IMR-90 (cell line): ENCODE measurements at regions not wholly inside any gene's neighbourhood (a gene's known extent, or its start where the extent isn't known, plus 50 kb on each side); places are given as distances from the start of the nearest gene placed in this dataset.

Experiments used
- ATAC-seq: fragments of 200-7000 bp; cut with Tn5 transposase; 2 replicates; pipeline ENCODE4 v1.9.1; 2020; ENCODE audit warnings: low read depth, mild to moderate bottlenecking, moderate library complexity
- BruUV-seq: library from RNA; stranded (reverse); fragments of 400-500 nt; replicated peaks from 2 replicates; lab custom pipeline; 2021; lab: Mats Ljungman, UMichigan
- CTCF ChIA-PET: fragments of 300-600 bp; formaldehyde crosslinking; extraction: SDS; loops from one replicate; lab custom pipeline; 2021; ENCODE audit warnings: antibody characterized with exemption; lab: Yijun Ruan, JAX
- POLR2A ChIA-PET: fragments of 300-600 bp; sonication (Branson Sonifier 250); formaldehyde crosslinking; loops from one replicate; lab custom pipeline; 2022; ENCODE audit warnings: antibody characterized with exemption; ENCODE audit not compliant: unreplicated experiment; lab: Charles Lee
- DNase-seq: peaks from one replicate; pipeline ENCODE4 v3.0.0; 2013
- H2AFZ ChIP-seq: replicated peaks from 2 replicates; pipeline ENCODE3; 2013; ENCODE audit warnings: low read length, mild to moderate bottlenecking; ENCODE audit not compliant: poor library complexity
- H2AK5ac ChIP-seq: 2 replicates; pipeline ENCODE4 v1.6.1; 2013; ENCODE audit warnings: low read depth, low read length, inconsistent platforms
- H2AK9ac ChIP-seq: replicated peaks from 2 replicates; pipeline ENCODE3; 2013; ENCODE audit warnings: mild to moderate bottlenecking, low read depth, low read length, moderate library complexity; ENCODE audit not compliant: poor library complexity
- H2BK120ac ChIP-seq: 2 replicates; pipeline ENCODE4 v1.6.1; 2013; ENCODE audit warnings: low read depth, low read length, inconsistent platforms
- H2BK15ac ChIP-seq: 3 replicates; pipeline ENCODE4 v1.6.1; 2013; ENCODE audit warnings: low read depth, low read length, inconsistent platforms
- H2BK20ac ChIP-seq: 2 replicates; pipeline ENCODE4 v1.6.1; 2013; ENCODE audit warnings: low read depth, mild to moderate bottlenecking, inconsistent platforms, low read length, moderate library complexity
- H2BK5ac ChIP-seq: 2 replicates; pipeline ENCODE4 v1.6.1; 2013; ENCODE audit warnings: mild to moderate bottlenecking, low read depth, low read length, inconsistent platforms; ENCODE audit not compliant: poor library complexity, severe bottlenecking
- H3K14ac ChIP-seq: replicated peaks from 2 replicates; pipeline ENCODE4 v1.6.1; 2013; ENCODE audit warnings: low read depth, low read length, inconsistent platforms
- H3K18ac ChIP-seq: 2 replicates; pipeline ENCODE4 v1.6.1; 2013; ENCODE audit warnings: low read depth, low read length, control low read depth
- H3K23ac ChIP-seq: 2 replicates; pipeline ENCODE4 v1.6.1; 2013; ENCODE audit warnings: low read depth, low read length, inconsistent platforms
- H3K27ac ChIP-seq: 2 replicates; pipeline ENCODE4 v1.5.1; 2013; ENCODE audit warnings: mild to moderate bottlenecking, control low read depth, low read length; ENCODE audit not compliant: insufficient read depth
- H3K27me3 ChIP-seq: 2 replicates; pipeline ENCODE4 v1.6.1; 2013; ENCODE audit warnings: low read length; ENCODE audit not compliant: control insufficient read depth, insufficient read depth
- H3K36me3 ChIP-seq: 2 replicates; pipeline ENCODE4 v1.6.1; 2013; ENCODE audit warnings: low read length, mixed read lengths; ENCODE audit not compliant: control insufficient read depth, insufficient read depth
- H3K4ac ChIP-seq: 2 replicates; pipeline ENCODE4 v1.6.1; 2013; ENCODE audit warnings: low read depth, low read length, inconsistent platforms
- H3K4me1 ChIP-seq: 2 replicates; pipeline ENCODE4 v1.6.1; 2013; ENCODE audit warnings: low read length, mixed read lengths; ENCODE audit not compliant: control insufficient read depth, insufficient read depth
- H3K4me2 ChIP-seq: 2 replicates; pipeline ENCODE4 v1.6.1; 2013; ENCODE audit warnings: low read depth, mild to moderate bottlenecking, control low read depth, low read length, moderate library complexity
- H3K4me3 ChIP-seq: 2 replicates; pipeline ENCODE4 v1.5.1; 2013; ENCODE audit warnings: low read depth, mild to moderate bottlenecking, control low read depth, low read length, moderate library complexity; ENCODE audit not compliant: insufficient read depth
- H3K56ac ChIP-seq: 2 replicates; pipeline ENCODE4 v1.6.1; 2013; ENCODE audit warnings: low read length, inconsistent platforms; ENCODE audit not compliant: insufficient read depth; ENCODE audit errors: extremely low read depth
- H3K79me1 ChIP-seq, 2 experiments: 2 replicates each; pipeline ENCODE4 v1.6.1; 2013; ENCODE audit warnings: low read length in 2 of 2, inconsistent platforms in 1 of 2, low read depth in 1 of 2
- H3K9ac ChIP-seq: 2 replicates; pipeline ENCODE4 v1.6.1; 2013; ENCODE audit warnings: low read depth, low read length, control low read depth
- H3K9me1 ChIP-seq: 2 replicates; pipeline ENCODE4 v1.6.1; 2013; ENCODE audit warnings: low read length, inconsistent platforms; ENCODE audit not compliant: insufficient read depth
- H3K9me3 ChIP-seq: 2 replicates; pipeline ENCODE4 v1.6.1; 2013; ENCODE audit warnings: low read length; ENCODE audit not compliant: control insufficient read depth, insufficient read depth
- H4K20me1 ChIP-seq: 2 replicates; pipeline ENCODE4 v1.6.1; 2013; ENCODE audit warnings: low read length, inconsistent platforms; ENCODE audit not compliant: insufficient read depth
- H4K5ac ChIP-seq: 2 replicates; pipeline ENCODE4 v1.6.1; 2013; ENCODE audit warnings: mild to moderate bottlenecking, low read depth, low read length, control low read depth
- H4K8ac ChIP-seq, 2 experiments: 2 replicates each; pipeline ENCODE4 v1.6.1; 2013; ENCODE audit warnings: low read depth in 2 of 2, low read length in 2 of 2, control low read depth in 1 of 2, inconsistent platforms in 1 of 2
- H4K91ac ChIP-seq: 2 replicates; pipeline ENCODE4 v1.6.1; 2013; ENCODE audit warnings: low read depth, low read length, inconsistent platforms; ENCODE audit not compliant: insufficient read depth
- BHLHE40 ChIP-seq: fragments of 150-350 bp; IDR thresholded peaks from 2 replicates; pipeline ENCODE4 v1.6.1; 2016; ENCODE audit warnings: mild to moderate bottlenecking, low read depth, low read length
- WGBS, 2 experiments: methylation state at CpG; one replicate each; pipeline versions ENCODE4 v1.1.5 to v1.1.7; 2013; ENCODE audit warnings: missing lambda C conversion rate in 2 of 2; ENCODE audit not compliant: insufficient read length in 1 of 2; ENCODE audit errors: extremely low coverage in 2 of 2; 5-methylcytosine and 5-hydroxymethylcytosine counted together
- dilution Hi-C: fragments of 300-500 bp; cut with HindIII; formaldehyde crosslinking; loops from one replicate; pipeline ENCODE4 v1.14.3; 2018; ENCODE audit warnings: low sequenced_read_pairs; ENCODE audit not compliant: unreplicated experiment
- in situ Hi-C: fragments of 300-500 bp; cut with MboI; formaldehyde crosslinking; loops from 3 replicates; pipeline ENCODE4 v1.14.3; 2019; ENCODE audit warnings: low sequenced_read_pairs, inconsistent platforms, mixed read lengths
- intact Hi-C: fragments of 100-400 bp; cut with micrococcal nuclease; formaldehyde crosslinking; loops from 2 replicates; pipeline ENCODE4 v1.10.0; 2022

DNA sequence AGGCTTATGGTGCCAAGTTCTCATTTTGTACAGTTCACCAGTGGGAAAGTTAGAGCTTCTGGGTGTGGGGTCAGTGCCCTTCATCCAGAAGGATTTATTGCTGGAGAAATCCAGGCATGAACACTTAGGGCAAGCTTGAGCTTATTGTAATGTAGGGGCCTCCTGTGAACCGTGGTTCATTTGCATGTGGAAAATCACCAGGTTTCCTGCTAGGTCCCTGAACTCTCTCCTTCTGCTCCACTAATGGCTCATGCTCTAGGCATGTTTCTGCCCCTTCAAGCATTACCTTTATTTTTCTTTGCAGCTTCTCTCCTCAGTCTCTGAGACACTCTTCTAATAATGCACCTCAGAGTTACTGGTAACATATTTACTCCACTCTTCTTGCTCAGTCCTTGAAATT, 79.3 kb upstream of the FAM98A start:
- Histone ChIP-seq H3K14ac (no peak overlapping the region), H4K5ac (no peak overlapping the region), H3K36me3 (no peaks in the 10 kb centered on the region), H3K4me1 (no peaks in the 10 kb centered on the region), H3K9ac (no peak overlapping the region), H3K27me3 (no peaks in the 10 kb centered on the region), H4K8ac (no peak overlapping the region), H2AFZ (no peak overlapping the region), H4K20me1 (no peaks in the 10 kb centered on the region), H3K9me3 (no peaks in the 10 kb centered on the region), H3K4me2 (no peak overlapping the region), H2AK9ac (no peak overlapping the region), H3K27ac (no peak overlapping the region), H3K23ac (no peak overlapping the region), H3K4me3 (no peak overlapping the region), H2BK5ac (no peak overlapping the region), H2BK20ac (no peak overlapping the region), H2BK120ac (no peak overlapping the region), H4K91ac (no peak overlapping the region), H2AK5ac (no peak overlapping the region), H3K18ac (no peak overlapping the region), H2BK15ac (no peak overlapping the region), H3K9me1 (no peaks in the 10 kb centered on the region), H3K56ac (no peak overlapping the region), H3K79me1 (no peaks in the 10 kb centered on the region), H3K4ac (no peak overlapping the region)
- no TSS peak for BruUV-seq
- intact Hi-C loops (no loop called here), in situ Hi-C loops (loop anchor here (10.0 kb wide), 1 partner anchor 1726 kb away; no protein-coding TSS in a partner anchor), dilution Hi-C loops (no loop called here)
- ChIA-PET POLR2A (no interaction called here), CTCF (no interaction called here)
- DNase-seq (no peak), ATAC-seq (no peak)
- no peak for TF ChIP-seq BHLHE40
- no CpG with 5 or more reads among the region's 1 CpG for WGBS, 2 experiments
